GM18858 (cell line): ENCODE measurements at regions not wholly inside any gene's neighbourhood (a gene's known extent, or its start where the extent isn't known, plus 50 kb on each side); places are given as distances from the start of the nearest gene placed in this dataset.
A peak's percentile ranks its signal among the peaks of the same experiment; 100 is the strongest.
"Not testable (repeated sequence)": the region's sequence is repeated elsewhere in the genome, so short reads cannot be mapped to it uniquely, and the experiment has no call there.

ENCODE experiments used
- ATAC-seq: cut with Tn5 transposase; IDR thresholded peaks from one replicate; pipeline ENCODE4 v1.9.1; 2021; ENCODE audit not compliant: unreplicated experiment

DNA sequence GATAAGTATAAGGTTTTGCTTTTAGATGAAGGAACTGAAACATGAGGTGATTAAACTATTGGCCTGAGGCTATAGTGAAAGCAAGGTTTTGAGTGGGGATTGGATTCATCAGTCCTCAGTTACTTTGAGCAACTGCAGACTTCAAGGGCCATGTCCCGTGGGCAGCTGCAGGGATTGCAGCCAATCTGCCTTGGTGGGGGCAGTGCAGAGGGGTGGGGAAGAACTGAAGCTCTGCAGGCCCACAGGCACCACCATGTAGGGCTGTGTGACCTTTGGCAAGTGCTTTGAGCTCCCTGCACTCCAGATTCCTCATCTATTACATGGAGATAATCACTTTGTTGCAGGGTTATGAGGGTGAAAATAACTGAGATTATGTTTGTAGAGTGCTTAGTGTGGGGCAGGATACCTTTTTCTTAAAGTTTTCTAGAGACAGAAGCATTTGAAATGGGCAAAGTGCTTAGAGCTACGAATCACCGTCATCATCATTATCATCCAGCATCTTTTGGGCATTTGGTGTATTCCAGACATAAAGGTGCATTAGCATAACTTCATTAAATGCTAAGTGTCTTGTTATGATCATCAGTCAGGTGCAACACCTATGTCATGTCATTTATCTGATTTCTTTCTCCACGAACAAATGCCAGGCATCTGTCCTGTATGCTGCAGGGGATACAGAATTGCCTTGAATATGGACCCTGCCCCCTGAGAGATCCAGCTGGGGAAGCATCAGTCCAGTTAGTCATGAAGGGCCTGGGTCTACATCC, 72.1 kb upstream of the TENM4 start:
- no peak for ATAC-seq

DNA sequence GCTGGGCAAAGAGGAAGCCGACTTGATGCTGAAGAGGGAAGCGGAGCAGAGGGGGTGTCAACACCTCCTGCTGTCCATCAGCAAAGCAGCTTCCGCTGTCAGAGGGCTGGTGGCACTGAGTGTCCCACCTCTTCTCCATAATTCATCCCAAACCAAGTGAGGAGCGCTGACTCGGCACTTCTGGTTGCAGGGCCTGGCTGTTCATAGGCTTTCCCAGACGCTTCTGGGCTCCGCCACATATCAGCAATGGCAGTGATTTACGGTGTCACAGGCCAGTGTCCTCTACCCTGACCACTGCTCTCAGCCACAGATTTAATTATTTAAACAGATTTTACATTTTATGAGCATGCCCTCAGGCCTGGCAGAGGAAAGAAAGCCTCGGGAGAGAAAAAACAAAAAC, 70.1 kb upstream of the TENM4 start:
- ATAC-seq, result no peak

DNA sequence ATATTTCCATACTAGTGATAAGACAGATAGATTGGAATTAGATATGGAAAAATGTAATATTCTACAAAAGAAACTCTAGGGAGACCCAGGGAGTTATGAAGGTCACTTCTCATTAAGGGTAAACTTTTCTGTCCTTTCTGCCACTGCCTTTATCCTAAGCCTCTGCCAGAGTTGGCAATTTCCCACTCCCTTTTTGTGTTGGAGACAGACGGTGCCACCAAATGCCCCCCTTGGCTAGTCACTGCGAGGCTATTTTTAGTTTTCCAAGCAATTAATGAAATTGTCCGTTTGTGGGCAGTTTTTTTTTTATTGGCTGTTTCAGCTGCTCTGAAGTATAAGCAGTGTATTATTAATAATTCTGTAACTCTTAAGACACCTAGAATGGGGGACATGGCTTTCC, 67.6 kb upstream of the TENM4 start:
- ATAC-seq, result no peak

DNA sequence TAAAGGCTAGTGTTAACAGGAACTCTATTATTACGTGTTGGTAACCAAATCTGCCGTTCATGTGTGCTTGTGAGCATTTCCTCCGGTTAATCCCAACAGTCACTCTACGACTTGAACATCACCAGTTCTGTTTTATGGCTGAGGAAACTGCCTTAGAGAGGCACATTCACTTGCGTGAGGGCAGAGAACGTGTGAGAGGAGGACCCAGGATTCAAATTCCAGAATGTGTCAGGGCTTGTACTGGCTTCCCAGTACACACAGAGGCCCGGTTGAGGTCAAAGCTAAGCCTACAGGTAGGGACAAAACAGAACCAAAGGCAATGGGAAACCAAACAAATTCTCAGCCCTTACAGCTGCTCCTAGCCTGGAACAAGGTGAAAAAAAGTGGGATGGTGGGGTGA, 66.9 kb upstream of the TENM4 start:
- no peak for ATAC-seq

DNA sequence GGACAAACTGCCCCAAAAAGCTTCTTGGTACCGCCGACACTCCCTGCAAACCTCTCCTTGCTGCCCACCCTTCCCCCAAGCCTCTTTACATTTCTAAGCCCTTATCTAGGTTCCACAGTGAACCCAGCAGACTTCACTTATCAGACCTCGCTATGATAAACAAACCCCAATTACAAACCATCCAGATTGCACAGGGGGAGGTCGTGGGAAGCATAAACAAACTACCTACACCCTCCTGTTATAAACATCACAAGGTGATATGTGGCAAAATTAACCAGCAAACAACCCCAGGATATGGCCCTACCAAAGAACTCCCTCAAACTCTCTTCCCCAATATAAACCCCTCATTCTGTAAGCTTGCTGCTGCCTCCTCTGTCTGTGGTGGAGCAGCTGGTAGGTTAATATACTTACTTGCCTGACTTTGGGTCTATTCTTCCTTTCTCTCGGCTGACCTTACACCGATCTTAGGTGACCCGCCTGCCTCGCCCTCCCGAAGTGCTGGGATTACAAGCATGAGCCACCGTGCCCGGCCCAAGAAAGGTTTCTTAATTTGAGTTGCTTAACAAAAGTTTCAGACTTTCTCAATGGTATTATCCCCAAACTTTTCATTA, 66.0 kb upstream of the TENM4 start:
- no peak for ATAC-seq

DNA sequence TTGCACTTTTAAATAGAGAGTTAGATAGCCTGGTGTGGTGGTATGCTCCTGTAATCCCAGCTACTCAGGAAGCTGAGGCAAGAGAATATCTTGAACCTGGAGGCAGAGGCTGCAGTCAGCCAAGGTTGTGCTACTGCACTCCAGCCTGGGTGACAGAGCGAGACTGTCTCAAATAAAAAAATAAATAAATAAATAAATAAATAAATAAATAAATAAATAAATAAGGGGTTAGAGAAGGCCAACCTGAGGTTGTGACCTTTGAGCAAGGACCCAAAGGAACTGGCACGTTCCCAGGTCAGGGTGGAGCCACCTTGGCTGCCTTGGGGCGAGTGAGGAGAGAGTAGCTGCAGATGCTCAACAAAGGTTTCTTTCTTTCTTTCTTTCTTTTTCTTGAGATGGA, 65.3 kb upstream of the TENM4 start:
- no peak for ATAC-seq

DNA sequence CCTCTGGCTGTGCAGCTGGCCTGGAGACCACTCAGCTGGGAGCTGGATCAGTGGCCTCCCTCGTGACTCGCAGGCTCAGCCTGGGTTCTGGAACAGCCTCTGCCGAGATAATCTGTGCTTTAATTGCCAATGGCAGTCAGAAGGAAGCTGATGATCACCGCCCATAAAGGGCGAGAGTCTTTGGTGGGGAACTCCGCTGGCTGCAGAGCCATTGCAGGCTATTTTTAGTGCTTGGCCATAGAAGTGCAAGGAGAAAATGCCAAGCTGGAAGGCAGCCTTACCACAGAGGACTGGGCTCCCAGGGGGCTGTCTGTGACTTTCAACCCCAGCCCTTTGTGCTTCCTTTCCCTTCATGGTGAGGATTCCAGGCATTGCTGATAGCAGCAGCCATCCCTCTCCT, 62.2 kb upstream of the TENM4 start:
- ATAC-seq, result no peak

DNA sequence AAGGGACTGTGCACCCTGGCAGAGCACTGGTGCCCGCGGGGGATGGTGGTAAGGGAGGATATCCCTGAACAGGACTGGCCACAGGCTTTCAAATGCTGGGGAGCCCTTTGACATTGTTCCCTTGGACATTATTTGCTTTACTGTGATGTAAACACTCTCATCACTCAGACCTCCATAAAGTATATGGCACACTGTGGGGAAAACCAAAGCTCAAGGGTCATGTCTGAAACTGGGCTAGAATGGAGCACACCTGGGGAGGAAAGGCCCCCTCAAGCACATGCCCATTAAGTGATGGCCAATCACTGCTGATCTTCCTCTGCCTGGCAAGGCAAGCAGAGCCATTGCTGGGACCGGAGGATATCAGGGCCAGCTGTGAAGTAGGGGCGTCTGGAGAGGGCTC, 60.9 kb upstream of the TENM4 start:
- no peak for ATAC-seq

DNA sequence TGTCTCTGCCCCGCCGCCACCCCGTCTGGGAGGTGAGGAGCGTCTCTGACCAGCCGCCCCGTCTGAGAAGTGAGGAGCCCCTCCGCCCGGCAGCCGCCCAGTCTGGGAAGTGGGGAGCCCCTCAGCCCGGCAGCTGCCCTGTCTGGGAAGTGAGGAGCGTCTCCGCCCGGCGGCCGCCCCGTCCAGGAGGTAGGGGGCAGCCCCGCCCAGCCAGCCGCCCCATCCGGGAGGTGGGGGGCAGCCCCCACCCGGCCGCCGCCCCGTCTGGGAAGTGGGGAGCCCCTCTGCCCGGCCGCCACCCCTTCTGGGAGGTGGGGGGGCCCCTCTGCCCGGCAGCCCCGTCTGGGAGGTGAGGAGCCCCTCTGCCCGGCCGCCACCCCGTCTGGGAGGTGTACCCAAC, 59.1 kb upstream of the TENM4 start:
- not testable (repeated sequence) for ATAC-seq

DNA sequence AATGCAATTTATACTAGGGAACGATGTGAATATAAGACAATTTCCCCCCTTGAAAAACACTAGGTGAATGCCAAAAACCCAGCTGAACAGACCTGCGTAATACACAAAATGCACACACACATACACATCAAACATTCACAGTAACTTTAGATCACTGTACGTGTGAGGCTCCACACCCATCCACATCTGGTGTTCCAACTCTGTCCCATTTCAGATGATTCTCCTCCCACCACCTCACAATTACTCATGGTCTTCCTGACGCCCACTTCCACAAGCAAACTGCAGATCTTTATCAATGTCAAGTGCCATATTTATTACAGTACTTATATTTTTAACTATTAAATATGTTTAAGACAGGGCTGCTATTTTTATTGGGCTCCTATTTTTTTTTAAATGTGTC, 57.8 kb upstream of the TENM4 start:
- ATAC-seq, result no peak

DNA sequence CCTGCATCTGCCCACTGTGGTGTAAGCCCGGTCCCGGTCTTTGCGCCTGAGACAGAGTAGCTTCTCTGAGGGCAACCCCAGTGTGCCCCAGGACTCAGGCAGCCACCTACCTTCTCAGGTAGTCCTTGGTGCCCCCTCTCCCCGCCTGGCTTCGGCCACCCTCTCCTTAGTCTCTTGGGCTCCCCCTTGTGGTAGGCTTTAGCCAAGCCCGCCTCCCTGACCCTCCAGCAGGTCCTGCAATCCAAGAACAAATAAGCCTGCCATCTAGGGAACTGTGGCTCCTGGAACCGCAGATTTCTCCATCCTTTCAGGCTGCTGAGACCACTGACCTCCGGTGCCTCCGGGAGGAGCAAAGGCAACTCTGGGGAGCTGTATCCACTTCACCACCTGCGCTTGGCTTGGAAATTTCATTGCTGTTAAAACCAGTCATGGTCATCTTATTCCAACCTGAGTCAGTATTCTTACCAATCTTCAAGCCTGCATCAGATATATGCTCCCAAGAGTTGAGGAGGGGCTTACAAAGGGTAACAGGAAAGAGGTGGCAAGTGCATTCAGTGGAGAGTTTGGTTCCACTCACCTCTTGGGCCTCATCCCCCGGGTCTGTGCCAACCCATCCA, 52.8 kb upstream of the TENM4 start:
- peak; percentile 51 for ATAC-seq

DNA sequence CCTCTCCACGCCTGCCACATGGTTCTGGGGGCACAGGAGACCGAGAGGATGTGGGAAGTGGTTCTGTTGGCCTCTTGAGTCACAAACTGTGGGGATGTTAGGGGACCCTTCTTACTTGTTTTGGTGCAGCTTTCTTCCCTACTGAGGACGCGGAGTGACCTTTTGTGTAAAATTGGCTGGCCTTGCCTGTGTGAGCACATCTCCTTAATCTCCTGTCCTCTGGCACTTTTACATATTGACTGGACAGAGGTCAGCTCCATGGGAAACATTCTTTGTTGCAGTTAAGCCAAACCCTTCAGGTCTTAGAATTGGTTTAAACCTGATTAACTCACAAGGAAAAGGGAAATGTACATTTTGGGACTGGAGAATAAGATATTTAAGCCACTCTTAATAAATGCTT, 51.2 kb upstream of the TENM4 start:
- ATAC-seq, result no peak
